ENCODE measurements at regions not wholly inside any gene's neighbourhood (a gene's known extent, or its start where the extent isn't known, plus 50 kb on each side); places are given as distances from the start of the nearest gene placed in this dataset.

- no peak for TF ChIP-seq CTCF (optimal IDR thresholded peaks at IDR 0.05 in 1 of 3, IDR thresholded peaks at IDR 0.05 in 1 of 3, conservative IDR thresholded peaks at IDR 0.05 in 1 of 3; ENCODE audit: extremely low read depth in 1 of 3, insufficient read depth in 2 of 3, low read length in 3 of 3)
- no peak for TF ChIP-seq EZH2 (IDR thresholded peaks at IDR 0.05; ENCODE audit: low read length)
Observed at GRCh38 chr1:223057569-223058093, 85.4 kb downstream of the TLR5 start.

Measured in keratinocyte (primary cell).